ENCODE measurements at regions not wholly inside any gene's neighbourhood (a gene's known extent, or its start where the extent isn't known, plus 50 kb on each side); places are given as distances from the start of the nearest gene placed in this dataset.
A peak's percentile ranks its signal among the peaks of the same experiment; 100 is the strongest.
"Not testable (repeated sequence)": the region's sequence is repeated elsewhere in the genome, so short reads cannot be mapped to it uniquely, and the experiment has no call there.

- DNase-seq: not testable (repeated sequence)
Measured at GRCh38 chr1:146409116-146409801, 180.4 kb upstream of the NOTCH2NLA start.

GRCh38 chr1:146401281-146401825 is 172.5 kb upstream of the NOTCH2NLA start:
- peak; percentile 12 for DNase-seq

- not testable (repeated sequence) for DNase-seq
Measured at GRCh38 chr1:146400173-146401121, 171.6 kb upstream of the NOTCH2NLA start.

GRCh38 chr1:146399225-146399624 is 170.4 kb upstream of the NOTCH2NLA start:
- DNase-seq: not testable (repeated sequence)

GRCh38 chr1:146396801-146397200 is 168.0 kb upstream of the NOTCH2NLA start:
- not testable (repeated sequence) for DNase-seq

GRCh38 chr1:146396242-146396641 is 167.4 kb upstream of the NOTCH2NLA start:
- not testable (repeated sequence) for DNase-seq

GRCh38 chr1:146393796-146394195 is 165.0 kb upstream of the NOTCH2NLA start:
- DNase-seq: not testable (repeated sequence)

GRCh38 chr1:146393154-146393553 is 164.3 kb upstream of the NOTCH2NLA start:
- DNase-seq: not testable (repeated sequence)

GRCh38 chr1:146389178-146389577 is 160.4 kb upstream of the NOTCH2NLA start:
- not testable (repeated sequence) for DNase-seq

- DNase-seq: peak; percentile 43
Measured at GRCh38 chr1:146387750-146388469, 159.1 kb upstream of the NOTCH2NLA start.

GRCh38 chr1:146386851-146387749 is 158.3 kb upstream of the NOTCH2NLA start:
- DNase-seq: peak; percentile 98

- DNase-seq: not testable (repeated sequence)
Measured at GRCh38 chr1:146381196-146381595, 152.4 kb upstream of the NOTCH2NLA start.

GRCh38 chr1:146376708-146377496 is 148.1 kb upstream of the NOTCH2NLA start:
- DNase-seq: peak; percentile 99

GRCh38 chr1:146376309-146376707 is 147.5 kb upstream of the NOTCH2NLA start:
- DNase-seq: peak; percentile 89

GRCh38 chr1:146375108-146375507 is 146.3 kb upstream of the NOTCH2NLA start:
- DNase-seq: not testable (repeated sequence)

GRCh38 chr1:146369940-146370339 is 141.1 kb upstream of the NOTCH2NLA start:
- DNase-seq: peak; percentile 90

- DNase-seq: not testable (repeated sequence)
Measured at GRCh38 chr1:146355373-146355772, 126.6 kb upstream of the NOTCH2NLA start.

- not testable (repeated sequence) for DNase-seq
Measured at GRCh38 chr1:146326863-146327262, 98.0 kb upstream of the NOTCH2NLA start.

GRCh38 chr1:146324463-146324862 is 95.6 kb upstream of the NOTCH2NLA start:
- DNase-seq: not testable (repeated sequence)

GRCh38 chr1:146323302-146323701 is 94.5 kb upstream of the NOTCH2NLA start:
- DNase-seq: not testable (repeated sequence)

- DNase-seq: not testable (repeated sequence)
Measured at GRCh38 chr1:146322893-146323292, 94.1 kb upstream of the NOTCH2NLA start.
